Keratinocyte (primary cell): ENCODE measurements at regions not wholly inside any gene's neighbourhood (a gene's known extent, or its start where the extent isn't known, plus 50 kb on each side); places are given as distances from the start of the nearest gene placed in this dataset.

Experiments used
- DNase-seq: peaks from one replicate; pipeline ENCODE4 v3.0.0-alpha.2; 2011; ENCODE audit warnings: low read depth, missing footprints, low spot score
- FAIRE-seq: peaks from 2 replicates; lab custom pipeline; 2011; peaks lifted over from hg19 to GRCh38; lab: Jason Lieb, UNC
- H2AFZ ChIP-seq: 2 replicates; pipeline ENCODE4 v1.6.0; 2012; ENCODE audit warnings: low read length, control low read depth, inconsistent platforms; ENCODE audit not compliant: control insufficient read depth
- H3K27ac ChIP-seq: 2 replicates; pipeline ENCODE4 v1.5.1; 2011; ENCODE audit warnings: low read length; ENCODE audit not compliant: control insufficient read depth, insufficient read depth
- H3K27me3 ChIP-seq: 3 replicates; pipeline ENCODE4 v1.6.0; 2011; ENCODE audit warnings: low read length; ENCODE audit not compliant: control insufficient read depth, insufficient read depth; ENCODE audit errors: extremely low read depth
- H3K36me3 ChIP-seq, 2 experiments: 2 replicates in 1 of 2; 3 replicates in 1 of 2; pipeline ENCODE4 v1.5.1; 2011; ENCODE audit warnings: low read length in 2 of 2, mild to moderate bottlenecking in 1 of 2; ENCODE audit not compliant: control insufficient read depth in 2 of 2, insufficient read depth in 2 of 2; ENCODE audit errors: extremely low read depth in 1 of 2
- H3K4me1 ChIP-seq: 3 replicates; pipeline ENCODE4 v1.5.1; 2011; ENCODE audit warnings: low read length; ENCODE audit not compliant: control insufficient read depth, insufficient read depth; ENCODE audit errors: extremely low read depth
- H3K4me2 ChIP-seq: 3 replicates; pipeline ENCODE4 v1.6.0; 2011; ENCODE audit warnings: low read depth, low read length; ENCODE audit not compliant: control insufficient read depth, insufficient read depth; ENCODE audit errors: extremely low read depth
- H3K4me3 ChIP-seq, 3 experiments: fragments of 200-600 bp in 1 of 3; sonication (generic) in 1 of 3; 2 replicates in 2 of 3; 3 replicates in 1 of 3; pipeline ENCODE4 v1.5.1; 2011 to 2016; ENCODE audit warnings: low read length in 3 of 3, mild to moderate bottlenecking in 3 of 3, control low read depth in 2 of 3, inconsistent platforms in 1 of 3, low read depth in 1 of 3, mixed read lengths in 1 of 3, mixed run types in 1 of 3, moderate library complexity in 1 of 3; ENCODE audit not compliant: control insufficient read depth in 2 of 3, insufficient read depth in 2 of 3; ENCODE audit errors: extremely low read depth in 1 of 3
- H3K79me2 ChIP-seq: 2 replicates; pipeline ENCODE4 v1.6.0; 2012; ENCODE audit warnings: low read length; ENCODE audit not compliant: control insufficient read depth, insufficient read depth
- H3K9ac ChIP-seq: 3 replicates; pipeline ENCODE4 v1.6.0; 2011; ENCODE audit warnings: low read length; ENCODE audit not compliant: control insufficient read depth, insufficient read depth; ENCODE audit errors: extremely low read depth
- H3K9me1 ChIP-seq: 3 replicates; pipeline ENCODE4 v1.6.0; 2011; ENCODE audit warnings: low read length; ENCODE audit not compliant: control insufficient read depth, insufficient read depth; ENCODE audit errors: extremely low read depth
- H3K9me3 ChIP-seq: 2 replicates; pipeline ENCODE4 v1.5.1; 2012; ENCODE audit warnings: low read depth, low read length; ENCODE audit not compliant: control insufficient read depth
- H4K20me1 ChIP-seq: 3 replicates; pipeline ENCODE4 v1.6.0; 2011; ENCODE audit warnings: low read length; ENCODE audit not compliant: control insufficient read depth, insufficient read depth; ENCODE audit errors: extremely low read depth
- EZH2 ChIP-seq: IDR thresholded peaks from one replicate; pipeline ENCODE4 v1.6.1; 2012; ENCODE audit warnings: inconsistent platforms, mild to moderate bottlenecking, low read length, moderate library complexity
- dilution Hi-C: fragments of 300-500 bp; cut with MboI; formaldehyde crosslinking; loops from one replicate; pipeline ENCODE4 v1.7.0; 2020; ENCODE audit warnings: low sequenced_read_pairs; ENCODE audit not compliant: extremely low pct_ligation_motif_present
- TF ChIP-seq, protein P1 (sequence below), 3 experiments: IDR thresholded peaks in 1 of 3; conservative IDR thresholded peaks in 1 of 3; optimal IDR thresholded peaks in 1 of 3; 2 replicates in 2 of 3; 3 replicates in 1 of 3; pipeline versions ENCODE3 to v1.5.1; 2011; ENCODE audit warnings: low read length in 3 of 3, mild to moderate bottlenecking in 3 of 3, moderate library complexity in 2 of 3, control low read depth in 1 of 3, inconsistent platforms in 1 of 3; ENCODE audit not compliant: insufficient read depth in 2 of 3; ENCODE audit errors: extremely low read depth in 1 of 3

DNA sequence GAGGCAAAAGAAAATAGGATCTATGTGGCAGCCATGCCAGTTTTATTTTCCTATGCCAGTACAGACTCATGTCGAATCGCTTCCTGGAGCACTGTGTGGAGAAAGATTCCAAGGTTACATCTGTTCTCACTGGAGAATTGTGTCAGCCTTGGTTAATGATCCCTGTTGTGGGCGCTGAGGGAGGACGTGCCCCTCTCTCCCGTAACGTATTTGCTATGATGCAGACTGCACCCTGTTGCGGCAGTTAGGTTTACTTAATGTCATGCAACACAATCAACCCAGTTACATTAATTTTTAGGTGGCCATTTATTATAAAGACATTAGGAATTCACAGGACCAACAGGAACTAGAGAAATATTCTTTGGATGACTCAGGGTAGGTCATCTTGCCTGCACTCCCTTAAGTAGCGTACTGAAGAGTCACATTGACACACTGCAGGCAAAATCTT, 892.9 kb downstream of the EFNB2 start:
- Histone ChIP-seq H3K36me3 (no peaks in the 10 kb centered on the region), H3K4me2 (no peak overlapping the region), H3K4me3 (no peak overlapping the region), H4K20me1 (no peaks in the 10 kb centered on the region), H3K79me2 (no peaks in the 10 kb centered on the region), H3K27me3 (no peaks in the 10 kb centered on the region), H3K9me1 (no peaks in the 10 kb centered on the region), H3K9me3 (no peaks in the 10 kb centered on the region), H2AFZ (no peak overlapping the region), H3K4me1 (no peaks in the 10 kb centered on the region), H3K9ac (no peak overlapping the region), H3K27ac (no peak overlapping the region)
- TF ChIP-seq, protein P1, sequence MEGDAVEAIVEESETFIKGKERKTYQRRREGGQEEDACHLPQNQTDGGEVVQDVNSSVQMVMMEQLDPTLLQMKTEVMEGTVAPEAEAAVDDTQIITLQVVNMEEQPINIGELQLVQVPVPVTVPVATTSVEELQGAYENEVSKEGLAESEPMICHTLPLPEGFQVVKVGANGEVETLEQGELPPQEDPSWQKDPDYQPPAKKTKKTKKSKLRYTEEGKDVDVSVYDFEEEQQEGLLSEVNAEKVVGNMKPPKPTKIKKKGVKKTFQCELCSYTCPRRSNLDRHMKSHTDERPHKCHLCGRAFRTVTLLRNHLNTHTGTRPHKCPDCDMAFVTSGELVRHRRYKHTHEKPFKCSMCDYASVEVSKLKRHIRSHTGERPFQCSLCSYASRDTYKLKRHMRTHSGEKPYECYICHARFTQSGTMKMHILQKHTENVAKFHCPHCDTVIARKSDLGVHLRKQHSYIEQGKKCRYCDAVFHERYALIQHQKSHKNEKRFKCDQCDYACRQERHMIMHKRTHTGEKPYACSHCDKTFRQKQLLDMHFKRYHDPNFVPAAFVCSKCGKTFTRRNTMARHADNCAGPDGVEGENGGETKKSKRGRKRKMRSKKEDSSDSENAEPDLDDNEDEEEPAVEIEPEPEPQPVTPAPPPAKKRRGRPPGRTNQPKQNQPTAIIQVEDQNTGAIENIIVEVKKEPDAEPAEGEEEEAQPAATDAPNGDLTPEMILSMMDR (optimal IDR thresholded peaks at IDR 0.05 in 1 of 3, IDR thresholded peaks at IDR 0.05 in 1 of 3, conservative IDR thresholded peaks at IDR 0.05 in 1 of 3; ENCODE audit: extremely low read depth in 1 of 3, insufficient read depth in 2 of 3, low read length in 3 of 3) = no peak
- TF ChIP-seq EZH2 = no peak
- dilution Hi-C loops = no loop called here
- FAIRE-seq = no peak
- no peak for DNase-seq

DNA sequence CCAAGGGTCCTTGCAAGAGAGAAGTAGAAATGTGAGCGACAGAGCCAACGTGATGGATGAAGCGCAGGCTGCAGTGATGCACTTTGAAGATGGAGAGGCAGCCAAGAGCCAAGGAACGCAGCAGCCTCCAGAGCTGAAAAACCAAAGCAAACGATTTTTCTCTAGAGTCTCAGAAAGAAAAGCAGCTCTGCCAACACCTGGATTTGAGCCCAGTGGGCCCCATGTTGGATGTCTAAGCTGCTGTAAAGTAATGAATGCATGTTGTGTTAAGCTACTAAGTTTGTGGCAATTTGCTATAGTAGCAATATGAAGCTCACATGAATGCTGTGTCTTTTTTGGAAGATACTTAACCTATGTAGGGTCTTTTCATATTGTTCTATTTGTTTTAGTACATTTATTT, 894.3 kb downstream of the EFNB2 start:
- no peaks in the 10 kb centered on the region for H3K27me3 ChIP-seq
- no peak for TF ChIP-seq EZH2
- TF ChIP-seq, protein P1 (optimal IDR thresholded peaks at IDR 0.05 in 1 of 3, IDR thresholded peaks at IDR 0.05 in 1 of 3, conservative IDR thresholded peaks at IDR 0.05 in 1 of 3; ENCODE audit: extremely low read depth in 1 of 3, insufficient read depth in 2 of 3, low read length in 3 of 3) = no peak
- no peak overlapping the region for H3K4me2 ChIP-seq
- no peaks in the 10 kb centered on the region for H3K9me1 ChIP-seq
- no peak overlapping the region for H3K9ac ChIP-seq
- FAIRE-seq (no peak), DNase-seq (no peak)
- H3K4me1 ChIP-seq = no peaks in the 10 kb centered on the region
- H2AFZ ChIP-seq = no peak overlapping the region
- dilution Hi-C loops = no loop called here
- H3K9me3 ChIP-seq = no peaks in the 10 kb centered on the region
- H3K36me3 ChIP-seq = no peaks in the 10 kb centered on the region
- H4K20me1 ChIP-seq = no peaks in the 10 kb centered on the region
- H3K27ac ChIP-seq = no peak overlapping the region
- no peak overlapping the region for H3K4me3 ChIP-seq
- H3K79me2 ChIP-seq = no peaks in the 10 kb centered on the region
